ENCODE measurements at regions not wholly inside any gene's neighbourhood (a gene's known extent, or its start where the extent isn't known, plus 50 kb on each side); places are given as distances from the start of the nearest gene placed in this dataset.

- no peak for TF ChIP-seq CTCF (IDR thresholded peaks at IDR 0.05 in 4 of 5, conservative IDR thresholded peaks at IDR 0.05 in 1 of 5)
- no peak for TF ChIP-seq POLR2A (IDR thresholded peaks at IDR 0.05)
Observed at GRCh38 chr7:42319631-42320030, 82.6 kb upstream of the GLI3 start.

All from gastrocnemius medialis (tissue), 4 donors.